T1000 (cell line): ENCODE measurements at regions not wholly inside any gene's neighbourhood (a gene's known extent, or its start where the extent isn't known, plus 50 kb on each side); places are given as distances from the start of the nearest gene placed in this dataset.
"Not testable (repeated sequence)": the region's sequence is repeated elsewhere in the genome, so short reads cannot be mapped to it uniquely, and the experiment has no call there.

Experiments
- DNase-seq: peaks from one replicate; lab custom pipeline; 2025; ENCODE audit warnings: mixed read lengths; lab: John Stamatoyannopoulos, UW

DNA sequence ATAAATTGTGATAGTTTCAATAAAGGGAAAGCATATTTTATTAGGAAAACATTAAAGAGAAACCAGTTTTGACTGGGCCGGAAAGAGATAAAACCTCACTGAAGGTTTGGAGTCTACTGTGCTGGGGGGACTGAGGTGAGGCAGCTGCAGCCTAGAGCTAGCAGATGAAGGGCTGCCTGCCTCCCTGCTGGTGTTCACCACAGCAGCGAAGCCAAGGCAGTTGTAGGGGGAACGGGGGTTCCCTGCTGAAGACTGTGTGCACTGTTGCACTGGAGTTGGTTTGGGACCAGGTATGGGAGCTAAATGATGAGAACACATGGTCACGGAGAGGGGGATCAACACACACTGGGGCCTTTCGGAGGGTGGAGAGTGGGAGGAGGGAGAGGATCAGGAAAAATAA, 546.5 kb upstream of the SMIM31 start:
- no peak for DNase-seq

DNA sequence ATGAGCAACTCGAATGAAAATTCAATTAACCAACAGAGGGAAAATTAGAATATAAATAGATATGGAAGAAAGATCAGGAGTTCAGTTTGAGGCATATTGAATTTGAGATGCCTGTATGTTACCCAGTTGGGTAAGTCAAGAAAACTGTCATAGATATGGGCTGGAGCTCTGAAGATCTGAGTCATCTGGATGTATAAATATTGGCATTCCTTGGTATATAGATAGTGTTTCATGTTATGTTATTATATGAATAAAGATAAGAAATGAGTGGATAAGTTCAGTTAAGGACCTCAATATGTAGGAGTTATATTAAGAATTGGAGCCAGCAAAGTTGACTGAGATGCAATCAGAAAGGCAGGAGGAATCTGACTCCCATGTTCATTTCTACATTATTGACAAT, 543.6 kb upstream of the SMIM31 start:
- no peak for DNase-seq

DNA sequence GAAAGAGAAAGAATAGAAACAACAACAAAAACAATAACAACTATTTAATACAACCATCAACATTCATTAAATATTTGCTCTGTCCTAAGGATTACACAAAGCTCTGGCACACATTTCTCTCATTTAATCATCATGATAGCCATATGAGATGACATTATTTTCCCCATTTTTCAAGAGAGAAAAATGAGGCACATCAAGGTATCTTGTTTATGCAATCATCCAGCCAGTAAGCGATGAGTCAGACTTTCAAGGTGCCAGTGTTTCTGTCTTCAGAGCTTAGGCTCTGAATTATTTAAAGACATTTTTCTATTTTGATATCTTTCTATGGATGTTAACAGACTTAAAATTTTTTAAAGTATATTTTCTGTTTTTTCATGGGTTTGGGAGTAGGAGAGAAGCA, 541.8 kb upstream of the SMIM31 start:
- DNase-seq: no peak

DNA sequence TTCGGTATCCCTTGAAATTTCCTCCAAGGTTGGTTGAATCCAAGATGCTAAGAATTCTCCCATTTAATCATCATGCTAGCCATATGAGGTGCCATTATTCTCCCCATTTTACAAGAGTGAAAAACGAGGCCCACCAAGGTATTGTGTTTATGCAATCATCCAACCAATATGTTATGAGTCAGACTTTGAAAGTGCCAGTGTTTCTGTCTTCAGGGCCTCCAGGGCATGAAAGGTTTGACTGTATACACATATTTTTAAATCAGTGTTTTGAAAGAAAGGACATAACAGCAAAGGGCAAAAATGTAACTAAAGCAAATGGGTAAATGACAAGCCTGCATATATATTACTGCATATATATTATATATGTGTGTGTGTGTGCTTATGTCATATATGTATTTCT, 541.2 kb upstream of the SMIM31 start:
- no peak for DNase-seq

DNA sequence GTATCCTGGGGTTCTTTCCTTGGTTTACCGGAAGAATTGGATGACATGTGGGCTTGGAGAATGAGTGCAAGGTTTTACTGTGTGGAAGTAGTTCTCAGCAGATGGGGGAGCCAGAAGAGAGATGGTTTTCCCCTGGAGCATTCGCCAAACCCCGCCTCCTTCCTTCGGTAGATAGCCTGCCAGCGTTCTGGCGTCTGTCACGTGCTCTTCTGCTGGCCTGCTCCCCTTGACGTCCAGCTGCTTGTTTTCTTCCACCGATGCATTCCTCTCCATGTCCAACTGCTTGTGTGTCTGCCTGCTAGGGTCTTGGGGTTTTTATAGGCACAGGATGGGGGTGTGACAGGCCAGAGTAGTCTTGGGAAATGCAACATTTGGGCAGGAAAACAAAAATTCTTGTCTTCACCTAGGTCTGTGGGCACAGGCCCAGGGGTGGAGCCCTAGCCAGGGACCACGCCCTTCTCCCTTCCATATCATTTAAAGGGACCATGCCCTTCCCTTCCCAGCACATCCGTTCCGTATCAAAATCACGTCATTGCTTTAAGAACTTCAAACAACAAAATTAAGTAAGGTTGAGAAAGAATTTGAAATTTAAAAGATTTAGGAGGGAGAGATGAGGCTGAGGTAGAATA, 538.7 kb upstream of the SMIM31 start:
- DNase-seq: no peak

DNA sequence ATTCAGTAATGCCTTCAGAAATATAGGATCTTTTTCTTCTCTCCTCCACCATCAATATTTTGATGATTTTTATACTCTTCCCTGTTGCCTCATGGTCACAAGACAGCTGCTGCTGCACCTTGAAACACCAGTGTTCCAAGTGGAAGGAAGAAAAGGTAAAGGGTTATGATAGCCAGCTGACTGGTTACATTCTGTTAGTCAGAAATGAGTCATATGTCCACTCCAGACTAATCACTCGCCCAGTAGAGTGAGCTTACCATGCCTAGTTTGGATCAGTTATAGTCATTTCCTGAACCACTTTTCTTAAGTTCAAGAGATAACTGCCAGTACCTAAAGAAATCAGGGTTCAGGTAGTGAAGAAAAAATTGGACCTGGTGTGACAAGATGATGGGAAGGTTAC, 532.3 kb upstream of the SMIM31 start:
- no peak for DNase-seq

DNA sequence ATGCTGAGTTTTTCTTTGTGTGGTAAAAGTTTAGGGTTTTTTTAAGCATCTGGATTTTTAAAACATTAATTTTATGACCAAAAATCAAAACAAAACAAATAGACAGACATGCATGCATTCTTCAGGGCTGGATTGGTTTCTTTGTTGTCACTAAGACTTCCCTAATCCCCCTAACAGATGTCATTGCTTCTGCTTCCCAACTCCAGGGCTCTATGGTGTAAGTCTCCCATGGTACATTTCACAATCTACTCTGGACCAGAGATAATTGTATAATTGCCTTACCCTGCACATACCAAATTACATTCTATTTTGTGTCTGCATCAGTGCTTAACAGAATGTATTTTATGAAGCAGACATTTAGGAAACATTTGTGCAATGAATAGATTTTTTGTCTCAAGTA, 529.1 kb upstream of the SMIM31 start:
- DNase-seq: no peak

DNA sequence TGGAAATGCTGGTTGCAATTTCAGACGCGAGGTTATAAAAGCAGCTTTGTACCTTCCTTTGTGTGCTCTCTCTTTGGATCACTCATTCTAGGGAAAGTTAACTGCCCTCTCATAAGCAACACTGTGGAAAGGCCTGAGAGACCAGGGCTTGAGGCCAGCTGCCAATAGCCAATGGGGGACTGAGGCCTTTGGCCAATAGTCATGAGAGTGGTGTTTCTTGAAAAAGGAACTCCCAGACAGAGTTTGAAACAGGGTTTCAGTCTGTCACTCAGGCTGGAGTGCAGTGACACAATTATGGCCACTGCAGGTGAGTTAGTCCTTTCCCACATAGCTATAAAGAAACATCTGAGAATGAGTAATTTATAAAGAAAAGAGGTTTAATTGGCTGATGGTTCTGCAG, 524.7 kb upstream of the SMIM31 start:
- no peak for DNase-seq

DNA sequence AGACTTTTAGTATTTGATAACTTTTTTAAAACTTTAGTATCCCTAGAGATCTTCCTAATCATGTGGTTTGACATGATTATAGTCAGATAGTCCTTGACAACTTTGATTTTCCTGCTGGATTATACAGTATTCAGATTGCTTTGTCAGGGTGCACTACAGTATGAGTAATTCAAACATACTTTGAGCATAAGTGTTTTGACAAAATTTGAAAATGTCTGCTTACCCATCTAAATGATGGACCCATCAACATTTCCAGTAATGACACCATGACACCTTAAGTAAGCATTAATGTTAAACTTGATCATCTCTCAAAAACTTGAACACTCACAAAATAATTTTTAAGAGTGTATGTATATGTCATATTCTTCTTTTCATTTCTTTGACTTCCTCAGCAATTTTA, 514.5 kb upstream of the SMIM31 start:
- DNase-seq: no peak

DNA sequence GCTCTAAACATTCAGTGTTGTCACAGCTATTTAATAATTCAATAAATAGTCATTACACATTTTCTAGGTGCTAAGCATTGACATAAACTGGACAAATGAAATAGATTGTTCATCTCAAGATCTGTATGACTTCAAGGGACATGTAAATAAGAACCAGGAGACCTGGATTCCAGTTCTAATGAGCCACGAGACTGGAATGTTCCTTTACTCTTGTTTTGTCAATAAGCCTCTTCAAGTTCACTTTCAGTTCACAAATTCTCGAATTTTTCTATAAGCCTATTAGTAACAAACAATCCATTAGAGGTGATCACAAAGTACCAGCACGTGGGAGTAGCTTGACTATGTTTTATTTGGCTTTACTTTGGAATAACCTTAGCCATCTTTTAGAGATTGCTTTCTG, 514.0 kb upstream of the SMIM31 start:
- no peak for DNase-seq

DNA sequence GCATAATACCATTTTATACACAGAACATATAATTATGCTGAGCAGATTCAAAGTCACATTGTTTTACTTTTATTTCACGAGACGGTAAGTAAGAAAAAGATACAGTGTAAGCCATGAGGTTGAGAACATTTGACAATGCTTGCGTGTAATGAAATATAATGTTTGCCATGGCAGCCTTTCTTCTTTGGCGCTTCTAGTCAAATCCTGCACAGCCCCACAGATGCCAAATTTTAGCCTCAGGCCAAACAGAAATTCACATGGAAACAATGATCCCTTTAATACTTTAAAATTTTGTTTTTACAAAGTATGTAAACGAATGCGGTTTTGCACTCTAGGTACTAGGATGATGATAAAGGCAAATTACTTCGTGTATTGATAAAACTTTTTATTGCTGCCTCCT, 502.7 kb upstream of the SMIM31 start:
- DNase-seq: no peak

DNA sequence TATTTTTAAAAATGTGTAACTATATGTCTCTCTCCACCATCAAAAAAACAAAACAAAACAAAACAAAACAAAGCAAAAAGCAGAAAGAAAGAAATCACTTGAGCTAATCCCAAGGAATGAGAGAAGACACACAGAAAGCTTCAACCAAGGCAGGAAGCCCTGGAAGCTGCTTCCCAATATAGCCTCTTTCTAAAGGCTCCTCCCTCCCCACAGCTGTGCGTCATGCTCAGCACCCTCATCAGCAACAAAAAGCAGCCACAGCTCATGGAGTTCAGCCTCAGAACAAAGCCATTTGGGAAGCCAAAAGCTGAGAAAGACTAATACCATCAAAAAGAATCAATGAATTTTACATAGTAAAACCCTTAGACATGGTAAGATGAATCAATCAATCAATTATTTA, 501.6 kb upstream of the SMIM31 start:
- DNase-seq: no peak

DNA sequence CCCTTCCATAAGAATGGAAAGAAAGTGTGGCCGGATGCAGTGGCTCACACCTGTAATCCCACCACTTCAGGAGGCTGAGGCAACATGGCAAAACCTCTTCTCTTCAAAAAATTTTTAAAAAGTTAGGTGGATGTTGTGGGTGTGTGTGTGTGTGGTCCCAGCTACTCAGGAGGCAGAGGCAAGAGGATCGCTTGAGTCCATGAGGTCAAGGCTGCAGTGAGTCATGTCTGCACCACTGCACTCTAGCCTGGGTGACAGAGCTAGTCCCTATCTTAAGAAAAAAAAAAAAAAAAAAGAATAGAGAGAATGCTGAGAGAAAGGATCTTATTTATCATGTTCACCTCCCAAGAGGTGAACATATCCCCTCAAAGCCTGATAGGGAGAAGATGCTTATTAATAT, 492.1 kb upstream of the SMIM31 start:
- no peak for DNase-seq

DNA sequence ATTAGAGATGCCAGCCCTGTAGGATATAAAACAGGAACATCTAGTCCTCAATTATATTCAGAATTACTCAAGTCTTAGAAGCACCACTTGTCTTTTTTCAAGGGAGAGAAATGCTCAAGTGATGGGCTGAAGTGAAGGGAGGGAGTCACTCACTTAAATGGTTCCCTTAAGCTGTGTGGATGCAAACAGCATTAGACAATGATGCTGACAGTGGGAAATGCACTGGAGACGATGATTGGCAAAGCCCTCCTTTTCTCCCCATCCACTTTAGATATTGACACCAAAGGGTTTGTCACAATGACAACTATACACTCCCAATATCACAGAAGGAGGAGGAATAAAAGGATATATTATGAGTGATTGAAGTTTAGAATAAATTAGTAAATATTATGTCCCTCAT, 491.4 kb upstream of the SMIM31 start:
- not testable (repeated sequence) for DNase-seq

DNA sequence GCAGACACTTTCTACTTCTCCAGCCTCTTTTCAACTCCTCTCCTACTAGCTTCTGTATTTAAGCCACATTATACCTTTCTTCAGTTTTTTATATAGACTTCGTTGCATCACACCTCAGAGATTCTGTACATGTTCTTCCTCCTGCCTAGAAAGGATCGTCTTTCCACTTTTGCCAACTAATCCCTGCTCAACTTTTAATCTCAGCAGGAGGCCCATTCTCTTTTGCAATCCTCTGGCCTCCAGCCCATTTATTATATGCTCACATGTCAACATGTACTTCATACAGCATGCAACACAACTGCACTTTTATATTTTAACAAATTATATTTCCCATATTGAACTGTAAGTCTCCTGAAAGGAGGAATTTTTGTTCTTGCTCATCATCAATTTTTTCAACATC, 476.5 kb upstream of the SMIM31 start:
- DNase-seq: not testable (repeated sequence)

DNA sequence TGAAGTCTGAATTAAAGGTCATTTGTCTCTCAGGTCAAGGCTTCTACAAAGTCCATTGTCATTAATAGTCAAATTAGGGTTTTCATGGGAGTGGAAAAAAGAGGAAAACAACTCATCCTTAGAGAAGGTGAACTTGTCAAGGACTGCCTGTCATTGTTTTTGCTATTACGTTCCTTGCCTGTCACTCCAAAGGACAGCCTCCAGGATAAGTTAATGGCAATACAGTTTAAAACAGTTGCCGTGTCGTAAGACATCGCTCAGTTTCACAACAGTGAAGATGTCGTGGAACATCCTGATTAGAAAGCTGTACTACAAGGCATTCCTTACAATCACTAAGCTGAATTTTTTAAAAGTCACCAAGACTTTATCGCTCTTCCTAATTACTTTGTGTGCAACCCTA, 466.8 kb upstream of the SMIM31 start:
- DNase-seq: no peak

DNA sequence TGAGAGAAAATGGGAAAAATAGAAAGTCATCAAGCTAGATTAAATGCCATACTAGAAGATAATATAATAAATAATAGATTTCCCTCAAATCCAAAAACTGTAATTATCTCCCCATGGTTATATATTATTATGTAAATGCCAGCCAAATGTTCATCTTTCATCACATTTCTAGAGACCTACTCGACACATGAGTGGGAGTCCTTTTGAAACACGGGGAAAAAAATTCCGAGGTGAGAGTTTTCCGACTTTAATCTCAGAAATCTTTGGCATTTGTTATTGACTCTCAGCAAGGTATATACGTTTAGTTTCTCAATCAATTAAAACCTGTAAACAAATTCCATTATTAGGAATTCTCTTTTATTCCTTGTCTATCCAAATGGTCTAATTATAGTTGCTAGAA, 465.4 kb upstream of the SMIM31 start:
- DNase-seq: no peak

DNA sequence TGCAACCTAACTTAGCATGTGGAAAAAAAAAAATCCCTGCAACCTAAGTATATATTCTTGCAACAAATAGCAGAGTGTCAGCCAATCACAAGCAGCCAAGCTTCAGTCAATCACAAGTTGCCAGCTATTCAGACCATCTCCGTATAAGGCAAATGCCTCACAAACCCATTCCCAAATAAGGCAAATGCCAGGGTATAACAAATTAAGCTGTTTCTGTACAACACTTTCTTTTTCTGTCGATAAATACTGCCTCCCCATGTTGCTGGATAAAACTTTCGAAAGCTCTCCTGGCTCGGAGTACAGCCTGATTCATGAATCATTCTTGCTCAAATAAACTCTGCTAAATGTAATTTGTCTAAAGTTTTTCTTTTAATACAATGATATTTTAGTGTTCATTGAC, 460.7 kb upstream of the SMIM31 start:
- DNase-seq: no peak

DNA sequence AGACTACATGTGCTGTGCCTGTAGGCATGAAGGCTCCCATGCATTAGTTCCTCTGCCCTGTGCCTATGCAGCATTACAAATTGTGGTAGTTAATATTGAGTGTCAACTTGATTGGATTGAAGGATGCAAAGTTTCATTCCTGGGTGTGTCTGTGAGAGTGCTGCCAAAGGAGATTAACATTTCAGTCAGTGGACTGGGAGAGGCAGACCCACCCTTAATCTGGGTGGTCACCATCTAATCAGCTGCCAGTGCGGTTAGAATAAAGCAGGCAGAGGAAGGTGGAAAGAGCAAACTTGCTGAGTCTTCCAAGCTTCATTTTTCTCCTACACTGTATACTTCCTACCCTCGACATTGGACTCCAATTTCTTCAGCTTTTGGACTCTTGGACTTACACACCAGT, 460.2 kb upstream of the SMIM31 start:
- no peak for DNase-seq

DNA sequence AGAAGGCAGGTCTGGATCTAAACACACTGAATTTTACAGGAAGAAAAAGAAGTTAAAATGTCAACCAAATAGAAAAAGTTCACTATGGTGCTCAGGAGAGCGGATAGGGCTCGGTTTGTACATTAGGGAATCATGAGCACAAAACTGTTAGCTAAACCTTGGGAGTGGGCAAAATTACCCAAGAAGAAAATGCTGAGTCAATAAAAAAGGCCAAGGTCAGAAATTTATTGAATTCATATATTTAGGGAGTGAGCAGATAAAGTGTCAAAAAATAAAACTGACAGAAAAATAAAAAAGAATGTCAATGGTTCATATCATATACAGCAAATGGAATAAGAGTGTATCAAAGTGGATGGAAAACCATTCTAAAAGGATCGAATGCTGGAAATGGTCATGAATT, 452.5 kb upstream of the SMIM31 start:
- DNase-seq: no peak

DNA sequence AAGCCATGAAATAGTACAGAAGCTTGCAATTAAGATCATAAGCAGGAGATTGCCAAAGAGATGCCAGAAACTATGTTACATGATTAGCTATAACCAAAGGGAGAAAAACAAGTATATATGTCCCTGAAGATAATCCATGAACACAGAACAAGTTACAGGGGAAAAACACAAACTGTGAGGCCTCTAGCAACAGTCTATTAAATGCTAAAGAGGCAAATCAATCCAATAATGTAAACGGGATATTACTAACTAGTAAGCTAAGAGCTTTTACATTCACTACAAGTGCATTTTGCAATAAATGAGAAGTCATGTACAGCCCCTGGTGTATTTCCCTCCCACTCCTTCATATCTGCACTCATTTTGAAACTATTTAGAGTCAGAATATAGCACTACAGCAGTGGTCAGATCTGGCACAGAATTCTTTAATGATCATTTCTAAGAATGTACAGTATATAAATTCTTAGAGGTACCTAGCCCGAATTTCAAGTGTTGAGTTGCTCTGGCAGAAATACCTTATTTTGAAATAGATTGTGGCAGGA, 449.8 kb upstream of the SMIM31 start:
- DNase-seq: no peak

DNA sequence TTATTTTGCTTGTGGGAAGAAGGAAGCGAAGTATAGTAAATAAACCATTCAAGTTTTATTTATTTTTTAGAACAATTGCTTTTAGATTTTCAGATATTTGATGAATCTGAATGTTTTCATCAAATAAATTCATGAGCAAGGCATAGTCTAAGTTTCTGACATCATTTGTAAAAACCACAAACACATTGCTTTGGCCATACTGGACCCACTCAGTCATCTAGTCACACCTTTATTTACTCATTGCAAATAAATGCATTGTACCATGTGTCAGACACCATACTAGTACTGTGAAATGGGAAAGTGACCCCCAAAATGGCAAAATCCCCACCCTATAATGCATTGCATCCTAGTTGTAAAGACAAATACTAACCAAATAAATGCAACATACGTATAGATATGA, 449.1 kb upstream of the SMIM31 start:
- no peak for DNase-seq

DNA sequence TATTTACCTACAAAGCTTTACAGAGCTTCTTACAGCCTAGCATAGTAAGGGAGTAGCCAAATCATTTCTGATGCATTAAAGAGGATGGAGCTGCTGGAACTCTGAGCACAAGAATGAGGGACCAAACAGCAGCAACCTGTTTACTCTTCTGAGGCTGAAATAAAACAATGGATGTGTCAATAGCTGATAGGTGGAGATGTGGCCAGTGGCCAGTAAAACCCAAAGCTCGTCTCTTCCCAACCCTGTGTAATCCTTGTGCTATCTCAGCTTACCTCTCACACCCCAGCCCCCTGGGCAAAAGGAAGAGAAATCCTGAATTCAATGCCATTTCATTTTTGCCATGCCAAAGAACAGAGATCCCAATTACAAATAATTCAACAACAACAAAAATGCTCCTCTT, 446.7 kb upstream of the SMIM31 start:
- no peak for DNase-seq

DNA sequence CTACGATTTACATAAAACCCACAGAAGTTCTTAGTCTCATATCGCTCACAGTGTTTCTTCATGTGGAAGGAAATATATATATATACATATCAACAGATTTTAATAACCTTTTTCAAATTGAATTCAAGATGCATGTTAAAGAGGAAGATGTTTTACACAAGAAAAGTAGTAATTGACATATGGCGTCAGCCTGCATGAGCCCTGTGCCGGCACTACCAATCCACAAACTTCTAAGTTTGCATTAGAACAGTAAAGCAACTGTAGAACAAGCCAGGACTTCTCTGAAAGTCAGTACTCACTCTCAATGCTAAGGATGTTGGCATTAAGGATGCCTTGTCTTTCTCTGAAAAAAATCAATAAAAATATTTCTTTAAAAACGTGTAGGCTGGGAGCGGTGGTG, 441.3 kb upstream of the SMIM31 start:
- DNase-seq: no peak

DNA sequence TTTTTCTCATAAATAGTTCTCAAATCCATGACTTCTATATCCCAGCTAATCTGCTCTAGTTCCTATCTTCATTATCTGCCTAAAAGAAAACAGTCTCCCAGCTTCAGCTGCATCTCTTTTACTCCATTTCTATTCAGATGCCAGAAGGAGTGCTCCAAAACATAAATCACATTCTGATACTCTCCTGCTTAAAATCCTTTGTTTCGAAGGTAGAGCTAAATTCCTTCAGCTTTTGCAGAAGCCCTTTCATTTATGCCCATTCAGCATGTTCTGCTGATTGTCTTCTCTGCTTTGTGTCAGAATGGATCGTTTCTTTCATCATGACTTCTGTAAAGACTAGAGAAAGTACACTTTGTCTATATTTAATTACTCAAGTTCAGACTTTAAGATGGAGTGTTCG, 440.1 kb upstream of the SMIM31 start:
- DNase-seq: no peak
